ENCODE measurements at regions not wholly inside any gene's neighbourhood (a gene's known extent, or its start where the extent isn't known, plus 50 kb on each side); places are given as distances from the start of the nearest gene placed in this dataset.

GRCh38 chr2:236508466-236508865, 61.2 kb upstream of the ACKR3 start:
- no peak for TF ChIP-seq CTCF (IDR thresholded peaks at IDR 0.05; ENCODE audit: borderline replicate concordance, extremely low read depth, insufficient read depth)
- Histone ChIP-seq H3K9ac (ENCODE audit: low read length in 3 of 3) (no peak overlapping the region), H3K27ac (ENCODE audit: low read depth in 2 of 2, low read length in 2 of 2) (no peak overlapping the region), H3K27me3 (ENCODE audit: control insufficient read depth, insufficient read depth, low read length) (no peaks in the 10 kb centered on the region), H3K4me1 (ENCODE audit: control insufficient read depth in 2 of 3, insufficient read depth in 2 of 3, low read depth in 1 of 3, low read length in 3 of 3) (peaks cover 0 to 4% (median 0%) of the 10 kb centered on the region in 3 donors), H3K36me3 (ENCODE audit: control insufficient read depth in 2 of 3, insufficient read depth in 3 of 3, low read length in 3 of 3) (no peaks in the 10 kb centered on the region), H3K9me3 (ENCODE audit: control insufficient read depth in 2 of 3, insufficient read depth in 1 of 3, low read length in 3 of 3) (no peaks in the 10 kb centered on the region), H3K4me3 (ENCODE audit: low read length in 3 of 3) (no peak overlapping the region)
- intact Hi-C loops (cut with DNase I) = no loop called here
- FAIRE-seq (no peak), DNase-seq (no peak)

GRCh38 chr2:236510034-236510433, 59.6 kb upstream of the ACKR3 start:
- Histone ChIP-seq H3K27me3 (ENCODE audit: control insufficient read depth, insufficient read depth, low read length) (no peaks in the 10 kb centered on the region), H3K9me3 (ENCODE audit: control insufficient read depth in 2 of 3, insufficient read depth in 1 of 3, low read length in 3 of 3) (no peaks in the 10 kb centered on the region), H3K4me1 (ENCODE audit: control insufficient read depth in 2 of 3, insufficient read depth in 2 of 3, low read depth in 1 of 3, low read length in 3 of 3) (peaks cover 0 to 4% (median 0%) of the 10 kb centered on the region in 3 donors), H3K4me3 (ENCODE audit: low read length in 3 of 3) (no peak overlapping the region), H3K9ac (ENCODE audit: low read length in 3 of 3) (no peak overlapping the region), H3K36me3 (ENCODE audit: control insufficient read depth in 2 of 3, insufficient read depth in 3 of 3, low read length in 3 of 3) (no peaks in the 10 kb centered on the region), H3K27ac (ENCODE audit: low read depth in 2 of 2, low read length in 2 of 2) (no peak overlapping the region)
- no peak for TF ChIP-seq CTCF (IDR thresholded peaks at IDR 0.05; ENCODE audit: borderline replicate concordance, extremely low read depth, insufficient read depth)
- intact Hi-C loops (cut with DNase I) = no loop called here
- DNase-seq (no peak), FAIRE-seq (no peak)

GRCh38 chr2:236511266-236511665, 58.4 kb upstream of the ACKR3 start:
- H3K9ac ChIP-seq (ENCODE audit: low read length in 3 of 3) = no peak overlapping the region
- H3K27me3 ChIP-seq (ENCODE audit: control insufficient read depth, insufficient read depth, low read length) = no peaks in the 10 kb centered on the region
- TF ChIP-seq CTCF (IDR thresholded peaks at IDR 0.05; ENCODE audit: borderline replicate concordance, extremely low read depth, insufficient read depth) = no peak
- intact Hi-C loops (cut with DNase I) = no loop called here
- no peak for FAIRE-seq
- H3K4me3 ChIP-seq (ENCODE audit: low read length in 3 of 3) = no peak overlapping the region
- no peak for DNase-seq
- H3K36me3 ChIP-seq (ENCODE audit: control insufficient read depth in 2 of 3, insufficient read depth in 3 of 3, low read length in 3 of 3) = no peaks in the 10 kb centered on the region
- no peak overlapping the region for H3K27ac ChIP-seq (ENCODE audit: low read depth in 2 of 2, low read length in 2 of 2)
- peaks cover 0 to 4% (median 0%) of the 10 kb centered on the region in 3 donors for H3K4me1 ChIP-seq (ENCODE audit: control insufficient read depth in 2 of 3, insufficient read depth in 2 of 3, low read depth in 1 of 3, low read length in 3 of 3)
- no peaks in the 10 kb centered on the region for H3K9me3 ChIP-seq (ENCODE audit: control insufficient read depth in 2 of 3, insufficient read depth in 1 of 3, low read length in 3 of 3)

- no peak for TF ChIP-seq CTCF (IDR thresholded peaks at IDR 0.05; ENCODE audit: borderline replicate concordance, extremely low read depth, insufficient read depth)
- DNase-seq (no peak), FAIRE-seq (no peak)
- intact Hi-C loops (cut with DNase I) = no loop called here
- Histone ChIP-seq H3K9ac (ENCODE audit: low read length in 3 of 3) (no peak overlapping the region), H3K4me1 (ENCODE audit: control insufficient read depth in 2 of 3, insufficient read depth in 2 of 3, low read depth in 1 of 3, low read length in 3 of 3) (peaks cover 0 to 4% (median 0%) of the 10 kb centered on the region in 3 donors), H3K27me3 (ENCODE audit: control insufficient read depth, insufficient read depth, low read length) (no peaks in the 10 kb centered on the region), H3K27ac (ENCODE audit: low read depth in 2 of 2, low read length in 2 of 2) (no peak overlapping the region), H3K9me3 (ENCODE audit: control insufficient read depth in 2 of 3, insufficient read depth in 1 of 3, low read length in 3 of 3) (no peaks in the 10 kb centered on the region), H3K4me3 (ENCODE audit: low read length in 3 of 3) (no peak overlapping the region), H3K36me3 (ENCODE audit: control insufficient read depth in 2 of 3, insufficient read depth in 3 of 3, low read length in 3 of 3) (no peaks in the 10 kb centered on the region)
Measured at GRCh38 chr2:236512267-236512666, 57.4 kb upstream of the ACKR3 start.

Measured in kidney (tissue), 13 donors.